ENCODE measurements at regions not wholly inside any gene's neighbourhood (a gene's known extent, or its start where the extent isn't known, plus 50 kb on each side); places are given as distances from the start of the nearest gene placed in this dataset.
A peak's percentile ranks its signal among the peaks of the same experiment; 100 is the strongest.

GRCh38 chr14:62126879-62127478 lies 364.8 kb downstream of the SNAPC1 start:
- no peaks in the 10 kb centered on the region for H3K36me3 Mint-ChIP-seq (ENCODE audit: low read depth)
- peak; percentile 84 for TF ChIP-seq CTCF (conservative IDR thresholded peaks at IDR 0.05)
- H3K4me3 Mint-ChIP-seq = no peak overlapping the region
- H3K4me1 Mint-ChIP-seq = no peaks in the 10 kb centered on the region
- no peaks in the 10 kb centered on the region for H3K9me3 Mint-ChIP-seq
- peaks cover 65% of the 10 kb centered on the region for H3K27me3 Mint-ChIP-seq (ENCODE audit: low read depth)
- no peak for DNase-seq (ENCODE audit: low read depth, low spot score)
- no peak overlapping the region for H3K27ac Mint-ChIP-seq (ENCODE audit: unreplicated experiment)

GRCh38 chr14:62130441-62130840 lies 368.2 kb downstream of the SNAPC1 start:
- peaks cover 76% of the 10 kb centered on the region for H3K27me3 Mint-ChIP-seq (ENCODE audit: low read depth)
- H3K4me3 Mint-ChIP-seq = no peak overlapping the region
- TF ChIP-seq CTCF (conservative IDR thresholded peaks at IDR 0.05) = no peak

GRCh38 chr14:62133776-62134550 lies 371.7 kb downstream of the SNAPC1 start:
- no peak for DNase-seq (ENCODE audit: low read depth, low spot score)
- Mint-ChIP-seq H3K36me3 (ENCODE audit: low read depth) (no peaks in the 10 kb centered on the region), H3K27ac (ENCODE audit: unreplicated experiment) (no peak overlapping the region), H3K27me3 (ENCODE audit: low read depth) (peaks cover 51% of the 10 kb centered on the region), H3K9me3 (no peaks in the 10 kb centered on the region), H3K4me1 (no peaks in the 10 kb centered on the region), H3K4me3 (no peak overlapping the region)
- no peak for TF ChIP-seq CTCF (conservative IDR thresholded peaks at IDR 0.05)

More at GRCh38 chr14:62130441-62130840, 368.2 kb downstream of the SNAPC1 start:
- DNase-seq (ENCODE audit: low read depth, low spot score) = no peak
- Mint-ChIP-seq H3K4me1 (no peaks in the 10 kb centered on the region), H3K9me3 (no peaks in the 10 kb centered on the region), H3K36me3 (ENCODE audit: low read depth) (no peaks in the 10 kb centered on the region), H3K27ac (ENCODE audit: unreplicated experiment) (no peak overlapping the region)

DNA sequence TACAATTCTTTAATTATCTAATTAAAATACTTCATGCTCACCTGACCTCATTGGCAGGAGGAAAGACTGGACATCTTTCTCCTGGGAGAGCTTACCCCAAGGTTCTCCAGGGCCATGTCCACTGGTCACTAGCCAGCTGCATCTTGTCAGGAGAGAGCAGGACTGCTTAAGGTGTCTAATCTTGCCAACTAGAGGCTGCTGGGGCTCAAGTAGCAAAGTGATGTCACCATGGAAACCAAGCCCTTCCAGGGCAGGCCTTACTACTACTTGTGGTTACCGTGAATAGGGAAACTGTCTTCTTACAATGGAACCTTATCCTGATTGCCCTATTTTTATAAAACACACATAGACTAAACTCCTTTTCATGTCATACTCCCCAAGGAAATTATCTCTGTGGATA lies 376.4 kb downstream of the SNAPC1 start:
- Mint-ChIP-seq H3K9me3 (no peaks in the 10 kb centered on the region), H3K27me3 (ENCODE audit: low read depth) (peaks cover 22% of the 10 kb centered on the region), H3K36me3 (ENCODE audit: low read depth) (no peaks in the 10 kb centered on the region), H3K27ac (ENCODE audit: unreplicated experiment) (no peak overlapping the region), H3K4me3 (no peak overlapping the region), H3K4me1 (no peaks in the 10 kb centered on the region)
- no peak for TF ChIP-seq CTCF (conservative IDR thresholded peaks at IDR 0.05)
- DNase-seq (ENCODE audit: low read depth, low spot score) = no peak

DNA sequence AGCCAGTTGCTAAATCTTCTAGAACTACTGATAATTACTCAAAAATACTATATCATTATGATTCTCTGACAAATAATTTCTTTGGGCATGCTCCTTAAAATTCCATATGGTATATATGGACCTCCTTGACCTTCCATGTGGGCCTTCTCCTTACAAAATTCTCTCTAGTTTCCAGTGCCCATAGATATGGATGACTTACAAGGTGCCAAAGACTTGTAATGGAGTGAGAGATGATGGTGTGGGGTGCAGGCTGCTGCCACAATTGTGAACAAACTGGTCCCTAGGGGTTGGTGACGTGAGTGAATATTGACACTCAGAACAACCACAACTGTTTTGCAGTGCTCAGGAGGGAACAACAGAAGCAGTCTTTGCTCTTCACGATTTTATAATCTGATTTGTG lies 378.9 kb downstream of the SNAPC1 start:
- no peak overlapping the region for H3K27ac Mint-ChIP-seq (ENCODE audit: unreplicated experiment)
- DNase-seq (ENCODE audit: low read depth, low spot score) = no peak
- no peaks in the 10 kb centered on the region for H3K9me3 Mint-ChIP-seq
- H3K4me1 Mint-ChIP-seq = no peaks in the 10 kb centered on the region
- no peak for TF ChIP-seq CTCF (conservative IDR thresholded peaks at IDR 0.05)
- peaks cover 3% of the 10 kb centered on the region for H3K36me3 Mint-ChIP-seq (ENCODE audit: low read depth)
- no peak overlapping the region for H3K4me3 Mint-ChIP-seq
- H3K27me3 Mint-ChIP-seq (ENCODE audit: low read depth) = peaks cover 17% of the 10 kb centered on the region

All from neural crest cell (in vitro differentiated cells).